ENCODE measurements at regions not wholly inside any gene's neighbourhood (a gene's known extent, or its start where the extent isn't known, plus 50 kb on each side); places are given as distances from the start of the nearest gene placed in this dataset.
"Not testable (repeated sequence)": the region's sequence is repeated elsewhere in the genome, so short reads cannot be mapped to it uniquely, and the experiment has no call there.

DNA sequence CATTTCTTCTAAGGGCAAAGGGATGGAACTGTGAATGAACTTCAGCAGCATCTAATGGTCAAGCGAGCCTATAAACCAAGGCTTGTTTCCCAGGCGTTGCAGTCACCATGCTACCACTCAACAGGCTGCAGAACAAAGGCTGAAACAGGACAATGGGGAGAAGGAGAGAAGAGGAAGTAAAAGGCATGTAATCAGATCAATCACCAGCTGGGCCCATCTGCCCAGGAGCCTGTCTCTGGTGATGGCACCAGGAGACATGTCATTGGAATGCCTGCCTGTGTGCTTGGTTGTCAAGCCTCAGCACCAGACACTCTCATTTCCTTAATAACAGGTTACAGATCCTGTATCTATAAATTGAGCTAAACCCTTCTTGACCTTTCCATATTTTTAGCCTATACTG is 81.7 kb upstream of the UMPS start:
- 92 to 97% (median 95%) methylated on average over 2 of the region's 2 CpGs for WGBS, 5 donors
- H3K4me3 ChIP-seq: no peak overlapping the region
- H3K4me1 ChIP-seq: peaks cover 0 to 13% (median 6%) of the 10 kb centered on the region in 4 donors
- TF ChIP-seq POLR2AphosphoS5 (IDR thresholded peaks at IDR 0.05) (no peak), EP300 (IDR thresholded peaks at IDR 0.05) (no peak), POLR2A (IDR thresholded peaks at IDR 0.05) (no peak)
- TF ChIP-seq, protein P1, sequence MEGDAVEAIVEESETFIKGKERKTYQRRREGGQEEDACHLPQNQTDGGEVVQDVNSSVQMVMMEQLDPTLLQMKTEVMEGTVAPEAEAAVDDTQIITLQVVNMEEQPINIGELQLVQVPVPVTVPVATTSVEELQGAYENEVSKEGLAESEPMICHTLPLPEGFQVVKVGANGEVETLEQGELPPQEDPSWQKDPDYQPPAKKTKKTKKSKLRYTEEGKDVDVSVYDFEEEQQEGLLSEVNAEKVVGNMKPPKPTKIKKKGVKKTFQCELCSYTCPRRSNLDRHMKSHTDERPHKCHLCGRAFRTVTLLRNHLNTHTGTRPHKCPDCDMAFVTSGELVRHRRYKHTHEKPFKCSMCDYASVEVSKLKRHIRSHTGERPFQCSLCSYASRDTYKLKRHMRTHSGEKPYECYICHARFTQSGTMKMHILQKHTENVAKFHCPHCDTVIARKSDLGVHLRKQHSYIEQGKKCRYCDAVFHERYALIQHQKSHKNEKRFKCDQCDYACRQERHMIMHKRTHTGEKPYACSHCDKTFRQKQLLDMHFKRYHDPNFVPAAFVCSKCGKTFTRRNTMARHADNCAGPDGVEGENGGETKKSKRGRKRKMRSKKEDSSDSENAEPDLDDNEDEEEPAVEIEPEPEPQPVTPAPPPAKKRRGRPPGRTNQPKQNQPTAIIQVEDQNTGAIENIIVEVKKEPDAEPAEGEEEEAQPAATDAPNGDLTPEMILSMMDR (IDR thresholded peaks at IDR 0.05): no peak
- no peaks in the 10 kb centered on the region for H3K27me3 ChIP-seq
- intact Hi-C loops (cut with DNase I; ENCODE audit: low total_unique reads): no loop called here
- no peak overlapping the region for H3K27ac ChIP-seq
- DNase-seq: no peak
- H3K9me3 ChIP-seq: no peaks in the 10 kb centered on the region
- H3K36me3 ChIP-seq: peaks cover 6 to 44% (median 38%) of the 10 kb centered on the region in 4 donors

DNA sequence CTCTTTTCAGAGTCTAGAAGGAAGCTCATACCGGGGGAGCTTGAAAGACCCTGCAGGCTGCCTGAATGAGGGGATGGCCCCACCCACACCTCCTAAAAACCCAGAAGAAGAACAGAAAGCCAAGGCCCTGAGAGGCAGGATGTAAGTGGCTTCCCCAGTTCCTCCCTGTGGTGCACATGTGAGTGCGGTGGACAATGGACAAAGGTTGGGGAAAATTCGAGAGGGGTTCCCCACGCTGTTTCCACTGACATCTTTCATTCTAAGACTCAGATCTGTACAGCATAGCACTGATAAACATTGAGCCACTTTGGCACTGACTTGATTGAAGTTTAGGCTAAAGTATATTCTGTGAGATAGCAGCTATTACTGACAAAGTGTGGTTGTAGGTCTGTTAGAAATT is 79.5 kb upstream of the UMPS start:
- Histone ChIP-seq H3K36me3 (peaks cover 10 to 65% (median 55%) of the 10 kb centered on the region in 4 donors), H3K27me3 (no peaks in the 10 kb centered on the region), H3K27ac (no peak overlapping the region), H3K4me1 (peaks cover 0 to 18% (median 5%) of the 10 kb centered on the region in 4 donors), H3K9me3 (no peaks in the 10 kb centered on the region), H3K4me3 (no peak overlapping the region)
- 67 to 81% (median 71%) methylated on average over 4 of the region's 4 CpGs for WGBS, 5 donors
- intact Hi-C loops (cut with DNase I; ENCODE audit: low total_unique reads): no loop called here
- TF ChIP-seq POLR2AphosphoS5 (IDR thresholded peaks at IDR 0.05) (no peak), POLR2A (IDR thresholded peaks at IDR 0.05) (no peak), EP300 (IDR thresholded peaks at IDR 0.05) (no peak)
- TF ChIP-seq, protein P1 (IDR thresholded peaks at IDR 0.05): no peak
- DNase-seq: no peak

DNA sequence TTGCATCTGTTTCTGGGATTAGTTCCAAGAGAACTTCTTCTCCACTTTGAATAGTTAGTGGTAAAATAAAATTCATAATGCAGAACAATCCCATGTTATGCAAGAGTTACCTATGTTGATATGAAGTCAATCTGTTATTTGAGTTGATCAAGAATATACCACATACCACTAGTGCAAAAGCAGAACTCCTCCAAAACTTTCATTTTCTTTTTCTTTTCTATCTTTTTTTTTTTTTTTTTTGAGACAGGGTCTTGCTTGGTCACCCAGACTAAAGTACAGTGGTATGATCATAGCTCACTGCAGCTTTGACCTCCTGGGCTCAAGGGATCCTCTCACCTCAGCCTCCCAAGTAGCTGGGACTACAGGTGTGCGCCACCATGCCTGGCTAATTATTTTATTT is 78.8 kb upstream of the UMPS start:
- H3K4me3 ChIP-seq; H3K27ac ChIP-seq; DNase-seq; intact Hi-C loops (cut with DNase I; ENCODE audit: low total_unique reads); H3K27me3 ChIP-seq; H3K9me3 ChIP-seq: not testable (repeated sequence)
- WGBS, 5 donors: 94 to 100% (median 100%) methylated on average over 1 of the region's 1 CpG
- Histone ChIP-seq H3K36me3 (peaks cover 15 to 71% (median 62%) of the 10 kb centered on the region in 4 donors), H3K4me1 (peaks cover 0 to 14% (median under 1%) of the 10 kb centered on the region in 4 donors)

DNA sequence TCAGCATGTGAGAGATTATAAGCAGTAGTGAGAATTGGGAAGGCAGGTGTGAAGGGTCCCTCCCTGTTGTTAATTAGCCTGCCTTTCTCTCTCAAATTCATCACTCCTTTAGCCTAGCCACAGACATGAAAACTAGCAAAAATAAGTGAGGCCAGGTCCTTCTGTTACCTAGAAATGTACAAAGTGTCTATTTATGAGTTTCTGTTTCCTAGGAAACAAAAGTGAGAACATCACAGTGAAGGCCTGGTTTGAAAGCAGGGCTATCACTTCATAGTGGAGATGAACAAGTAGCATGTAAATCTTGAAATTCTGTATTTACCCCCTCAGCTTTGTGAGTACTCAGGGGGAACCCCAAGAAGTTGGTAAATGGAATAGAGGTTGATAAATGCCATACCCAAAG is 78.2 kb upstream of the UMPS start:
- H3K4me1 ChIP-seq: peaks cover 0 to 14% (median 0%) of the 10 kb centered on the region in 4 donors
- intact Hi-C loops (cut with DNase I; ENCODE audit: low total_unique reads): no loop called here
- DNase-seq: no peak
- no peaks in the 10 kb centered on the region for H3K9me3 ChIP-seq
- peaks cover 18 to 77% (median 67%) of the 10 kb centered on the region in 4 donors for H3K36me3 ChIP-seq
- TF ChIP-seq EP300 (IDR thresholded peaks at IDR 0.05): no peak
- TF ChIP-seq POLR2A (IDR thresholded peaks at IDR 0.05): no peak
- TF ChIP-seq, protein P1 (IDR thresholded peaks at IDR 0.05): no peak
- no peak for TF ChIP-seq POLR2AphosphoS5 (IDR thresholded peaks at IDR 0.05)
- no peaks in the 10 kb centered on the region for H3K27me3 ChIP-seq
- H3K4me3 ChIP-seq: no peak overlapping the region
- no peak overlapping the region for H3K27ac ChIP-seq

DNA sequence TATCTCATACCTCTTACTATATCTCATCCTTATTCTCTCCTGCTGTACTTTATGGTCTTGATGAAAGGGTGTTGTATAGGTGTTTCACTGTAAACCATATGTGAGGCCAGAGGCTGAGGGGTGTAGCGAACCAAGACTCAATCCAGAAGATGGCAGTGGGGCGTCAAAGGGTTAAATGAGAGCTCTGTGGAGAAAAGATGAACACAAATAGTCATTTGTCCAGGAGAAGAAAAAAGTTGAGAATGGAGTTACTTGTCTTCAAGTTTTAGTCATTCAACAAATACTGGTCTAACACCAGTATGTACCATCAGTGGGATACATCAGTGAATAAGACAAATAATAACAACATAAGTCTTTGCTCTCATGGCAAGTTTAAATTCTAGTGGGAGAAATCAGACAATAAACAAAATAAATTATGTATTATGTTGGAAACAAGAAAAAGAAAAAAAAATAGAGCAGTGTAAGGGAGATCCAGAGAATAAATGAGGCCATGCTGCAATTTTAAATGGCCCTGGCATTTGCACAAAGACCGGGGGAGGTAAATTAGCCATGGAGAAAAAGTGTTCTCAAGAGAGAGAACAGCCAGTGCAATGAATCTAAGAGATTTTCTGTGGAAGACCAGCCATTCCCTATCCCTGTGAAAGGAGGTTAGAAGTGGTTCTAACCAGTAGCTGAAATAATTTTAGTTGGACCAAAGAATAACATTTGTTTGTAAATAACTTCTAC is 77.0 kb upstream of the UMPS start:
- peaks cover 29 to 84% (median 79%) of the 10 kb centered on the region in 4 donors for H3K36me3 ChIP-seq
- no peak overlapping the region for H3K27ac ChIP-seq
- H3K4me3 ChIP-seq: no peak overlapping the region
- no peaks in the 10 kb centered on the region for H3K27me3 ChIP-seq
- no peaks in the 10 kb centered on the region for H3K9me3 ChIP-seq
- DNase-seq: no peak
- TF ChIP-seq EP300 (IDR thresholded peaks at IDR 0.05): no peak
- TF ChIP-seq, protein P1 (IDR thresholded peaks at IDR 0.05): no peak
- intact Hi-C loops (cut with DNase I; ENCODE audit: low total_unique reads): no loop called here
- 73 to 97% (median 75%) methylated on average over 3 of the region's 3 CpGs for WGBS, 5 donors
- H3K4me1 ChIP-seq: peaks cover 0 to 14% (median 0%) of the 10 kb centered on the region in 4 donors

Measured in stomach (tissue), 8 donors.